HL-60/S4 (cell line): ENCODE measurements at regions not wholly inside any gene's neighbourhood (a gene's known extent, or its start where the extent isn't known, plus 50 kb on each side); places are given as distances from the start of the nearest gene placed in this dataset.

Experiments
- in situ Hi-C: fragments of 300-500 bp; cut with MboI; formaldehyde crosslinking; loops from 2 replicates; pipeline ENCODE4 v1.14.3; 2022; ENCODE audit warnings: low sequenced_read_pairs

GRCh38 chr13:85666356-85666755 is 132.9 kb downstream of the SLITRK6 start:
- in situ Hi-C loops: no loop called here

- in situ Hi-C loops: no loop called here
Measured at GRCh38 chr13:85665286-85665685, 133.9 kb downstream of the SLITRK6 start.

- in situ Hi-C loops: no loop called here
Measured at GRCh38 chr13:85663856-85664255, 135.4 kb downstream of the SLITRK6 start.

- in situ Hi-C loops: no loop called here
Measured at GRCh38 chr13:85662186-85662585, 137.0 kb downstream of the SLITRK6 start.

GRCh38 chr13:85661675-85662074 is 137.5 kb downstream of the SLITRK6 start:
- in situ Hi-C loops: no loop called here

- in situ Hi-C loops: no loop called here
Measured at GRCh38 chr13:85659493-85659892, 139.7 kb downstream of the SLITRK6 start.

GRCh38 chr13:85657942-85658341 is 141.3 kb downstream of the SLITRK6 start:
- in situ Hi-C loops: no loop called here

- in situ Hi-C loops: no loop called here
Measured at GRCh38 chr13:85655040-85655439, 144.2 kb downstream of the SLITRK6 start.

- in situ Hi-C loops: no loop called here
Measured at GRCh38 chr13:85654227-85654626, 145.0 kb downstream of the SLITRK6 start.

GRCh38 chr13:85653681-85654080 is 145.5 kb downstream of the SLITRK6 start:
- in situ Hi-C loops: no loop called here

GRCh38 chr13:85652491-85652890 is 146.7 kb downstream of the SLITRK6 start:
- in situ Hi-C loops: no loop called here

GRCh38 chr13:85651440-85651839 is 147.8 kb downstream of the SLITRK6 start:
- in situ Hi-C loops: no loop called here

- in situ Hi-C loops: no loop called here
Measured at GRCh38 chr13:85650613-85651012, 148.6 kb downstream of the SLITRK6 start.

GRCh38 chr13:85640727-85641126 is 158.5 kb downstream of the SLITRK6 start:
- in situ Hi-C loops: no loop called here

GRCh38 chr13:85638815-85639393 is 160.3 kb downstream of the SLITRK6 start:
- in situ Hi-C loops: no loop called here

- in situ Hi-C loops: no loop called here
Measured at GRCh38 chr13:85638265-85638664, 161.0 kb downstream of the SLITRK6 start.

GRCh38 chr13:85632526-85633195 is 166.6 kb downstream of the SLITRK6 start:
- in situ Hi-C loops: no loop called here

- in situ Hi-C loops: no loop called here
Measured at GRCh38 chr13:85631801-85632200, 167.4 kb downstream of the SLITRK6 start.

- in situ Hi-C loops: no loop called here
Measured at GRCh38 chr13:85626603-85627002, 172.6 kb downstream of the SLITRK6 start.

GRCh38 chr13:85619321-85619720 is 179.9 kb downstream of the SLITRK6 start:
- in situ Hi-C loops: no loop called here

GRCh38 chr13:85618521-85618920 is 180.7 kb downstream of the SLITRK6 start:
- in situ Hi-C loops: no loop called here

GRCh38 chr13:85616275-85616674 is 182.9 kb downstream of the SLITRK6 start:
- in situ Hi-C loops: no loop called here

- in situ Hi-C loops: no loop called here
Measured at GRCh38 chr13:85615031-85615430, 184.2 kb downstream of the SLITRK6 start.
